ENCODE measurements at regions not wholly inside any gene's neighbourhood (a gene's known extent, or its start where the extent isn't known, plus 50 kb on each side); places are given as distances from the start of the nearest gene placed in this dataset.

DNA sequence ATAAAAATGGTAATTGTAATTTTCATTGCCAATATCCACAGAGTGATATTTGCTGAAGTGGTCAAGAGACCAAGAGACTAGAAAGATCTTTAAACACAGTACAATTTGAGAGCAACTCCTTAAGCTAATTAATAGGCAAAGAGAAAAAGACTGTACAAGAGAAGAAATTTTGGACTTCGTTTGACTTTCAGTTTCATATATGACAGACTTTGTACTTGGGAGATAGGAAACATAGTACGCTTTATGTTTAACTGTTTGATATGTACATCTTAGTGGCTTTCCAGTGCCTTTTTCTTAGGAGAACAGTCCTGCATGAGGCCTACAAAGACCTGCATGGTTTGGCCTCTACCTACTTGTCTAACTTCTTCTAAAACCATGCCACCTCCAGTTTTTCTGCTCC, 1118.1 kb downstream of the TRHDE start:
- no peak for DNase-seq (ENCODE audit: low read depth)
- H3K4me3 ChIP-seq (ENCODE audit: low read depth, low read length) = no peak overlapping the region
- TF ChIP-seq, protein P1, sequence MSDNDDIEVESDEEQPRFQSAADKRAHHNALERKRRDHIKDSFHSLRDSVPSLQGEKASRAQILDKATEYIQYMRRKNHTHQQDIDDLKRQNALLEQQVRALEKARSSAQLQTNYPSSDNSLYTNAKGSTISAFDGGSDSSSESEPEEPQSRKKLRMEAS (IDR thresholded peaks at IDR 0.05; ENCODE audit: low read depth, low read length) = no peak
- no peak for TF ChIP-seq CTCF (IDR thresholded peaks at IDR 0.05; ENCODE audit: low read depth, low read length)
- TF ChIP-seq MYC (IDR thresholded peaks at IDR 0.05; ENCODE audit: low read depth, low read length) = no peak
- TF ChIP-seq POLR2A (IDR thresholded peaks at IDR 0.05; ENCODE audit: extremely low read depth, insufficient read length) = no peak

GRCh38 chr12:73413051-73413450, 1124.6 kb upstream of the ATXN7L3B start:
- H3K4me3 ChIP-seq (ENCODE audit: low read depth, low read length) = no peak overlapping the region
- no peak for DNase-seq (ENCODE audit: low read depth)
- TF ChIP-seq MYC (IDR thresholded peaks at IDR 0.05; ENCODE audit: low read depth, low read length) (no peak), CTCF (IDR thresholded peaks at IDR 0.05; ENCODE audit: low read depth, low read length) (no peak), POLR2A (IDR thresholded peaks at IDR 0.05; ENCODE audit: extremely low read depth, insufficient read length) (no peak)
- TF ChIP-seq, protein P1 (IDR thresholded peaks at IDR 0.05; ENCODE audit: low read depth, low read length) = no peak

- DNase-seq (ENCODE audit: low read depth) = no peak
- no peak for TF ChIP-seq MYC (IDR thresholded peaks at IDR 0.05; ENCODE audit: low read depth, low read length)
- TF ChIP-seq, protein P1 (IDR thresholded peaks at IDR 0.05; ENCODE audit: low read depth, low read length) = no peak
- no peak for TF ChIP-seq POLR2A (IDR thresholded peaks at IDR 0.05; ENCODE audit: extremely low read depth, insufficient read length)
- no peak for TF ChIP-seq CTCF (IDR thresholded peaks at IDR 0.05; ENCODE audit: low read depth, low read length)
These were observed 1123.7 kb upstream of the ATXN7L3B start for GRCh38 chr12:73413974-73414373.

GRCh38 chr12:73414926-73415325, 1122.7 kb upstream of the ATXN7L3B start:
- TF ChIP-seq POLR2A (IDR thresholded peaks at IDR 0.05; ENCODE audit: extremely low read depth, insufficient read length) = no peak
- no peak for TF ChIP-seq CTCF (IDR thresholded peaks at IDR 0.05; ENCODE audit: low read depth, low read length)
- TF ChIP-seq, protein P1 (IDR thresholded peaks at IDR 0.05; ENCODE audit: low read depth, low read length) = no peak
- TF ChIP-seq MYC (IDR thresholded peaks at IDR 0.05; ENCODE audit: low read depth, low read length) = no peak
- DNase-seq (ENCODE audit: low read depth) = no peak
- H3K4me3 ChIP-seq (ENCODE audit: low read depth, low read length) = no peak overlapping the region

More at GRCh38 chr12:73413974-73414373, 1123.7 kb upstream of the ATXN7L3B start:
- H3K4me3 ChIP-seq (ENCODE audit: low read depth, low read length) = no peak overlapping the region

DNA sequence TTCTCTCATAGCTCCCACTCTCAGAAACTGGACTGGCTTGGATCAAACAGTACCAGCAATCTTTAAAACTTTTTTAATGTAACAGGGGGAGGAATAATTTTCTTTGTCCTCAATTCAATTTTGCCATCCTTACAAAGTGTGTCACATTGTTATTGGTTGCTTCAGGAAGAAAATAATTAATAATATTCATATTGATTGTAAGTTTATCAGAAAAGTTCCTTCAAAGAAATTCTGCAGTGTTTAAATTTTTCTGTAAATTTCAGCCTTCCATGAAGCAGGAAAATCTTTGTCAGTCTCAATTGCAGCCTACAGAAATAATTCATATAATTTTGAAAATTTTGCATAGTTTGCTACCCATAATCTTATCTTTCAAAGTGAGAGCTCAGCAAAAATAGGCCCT, 1119.1 kb upstream of the ATXN7L3B start:
- no peak for DNase-seq (ENCODE audit: low read depth)
- TF ChIP-seq MYC (IDR thresholded peaks at IDR 0.05; ENCODE audit: low read depth, low read length) (no peak), CTCF (IDR thresholded peaks at IDR 0.05; ENCODE audit: low read depth, low read length) (no peak), POLR2A (IDR thresholded peaks at IDR 0.05; ENCODE audit: extremely low read depth, insufficient read length) (no peak)
- TF ChIP-seq, protein P1 (IDR thresholded peaks at IDR 0.05; ENCODE audit: low read depth, low read length) = no peak
- no peak overlapping the region for H3K4me3 ChIP-seq (ENCODE audit: low read depth, low read length)

DNA sequence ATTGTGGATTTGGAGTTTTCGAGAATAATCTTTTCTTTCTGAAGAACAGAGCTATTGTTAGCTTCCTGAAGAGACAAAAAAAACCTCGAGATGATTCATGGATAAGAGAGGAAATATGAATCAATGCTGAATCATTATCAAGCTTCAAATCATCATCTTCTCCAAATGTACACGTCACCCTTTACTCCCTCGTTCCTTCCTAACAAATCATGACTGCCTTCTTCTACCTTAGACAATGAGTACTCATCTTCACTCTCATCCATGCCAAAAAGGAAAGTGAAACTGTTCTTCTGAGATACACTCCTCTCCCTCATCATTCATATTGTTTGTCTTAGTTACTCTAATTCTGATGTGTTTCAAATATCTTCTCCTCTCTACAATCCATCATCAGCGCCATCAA, 1115.8 kb upstream of the ATXN7L3B start:
- DNase-seq (ENCODE audit: low read depth) = no peak
- no peak overlapping the region for H3K4me3 ChIP-seq (ENCODE audit: low read depth, low read length)
- TF ChIP-seq CTCF (IDR thresholded peaks at IDR 0.05; ENCODE audit: low read depth, low read length) (no peak), POLR2A (IDR thresholded peaks at IDR 0.05; ENCODE audit: extremely low read depth, insufficient read length) (no peak), MYC (IDR thresholded peaks at IDR 0.05; ENCODE audit: low read depth, low read length) (no peak)
- TF ChIP-seq, protein P1 (IDR thresholded peaks at IDR 0.05; ENCODE audit: low read depth, low read length) = no peak
